GM10266 (cell line): ENCODE measurements at regions not wholly inside any gene's neighbourhood (a gene's known extent, or its start where the extent isn't known, plus 50 kb on each side); places are given as distances from the start of the nearest gene placed in this dataset.
"Not testable (repeated sequence)": the region's sequence is repeated elsewhere in the genome, so short reads cannot be mapped to it uniquely, and the experiment has no call there.

Source experiments
- DNase-seq: peaks from one replicate; pipeline ENCODE4 v3.0.0; 2012; ENCODE audit errors: extremely low spot score
- CTCF ChIP-seq: IDR thresholded peaks from 2 replicates; pipeline ENCODE4 v1.5.1; 2012; ENCODE audit warnings: mild to moderate bottlenecking, low read depth; ENCODE audit not compliant: control insufficient read depth, insufficient read depth; ENCODE audit errors: missing control alignments

- no peak for DNase-seq
- TF ChIP-seq CTCF: no peak
These were observed 177.5 kb upstream of the HSFY2 start for GRCh38 chrY:18951019-18951418.

GRCh38 chrY:18936831-18937230 lies 163.3 kb upstream of the HSFY2 start:
- DNase-seq: no peak
- no peak for TF ChIP-seq CTCF

GRCh38 chrY:18919256-18919655 lies 145.7 kb upstream of the HSFY2 start:
- TF ChIP-seq CTCF: no peak
- DNase-seq: no peak

GRCh38 chrY:18912846-18913245 lies 139.3 kb upstream of the HSFY2 start:
- TF ChIP-seq CTCF: no peak
- DNase-seq: no peak

GRCh38 chrY:18909846-18910245 lies 136.3 kb upstream of the HSFY2 start:
- no peak for DNase-seq
- TF ChIP-seq CTCF: no peak

- not testable (repeated sequence) for DNase-seq
These were observed 132.7 kb upstream of the HSFY2 start for GRCh38 chrY:18906198-18906597.

GRCh38 chrY:18904296-18904695 lies 130.8 kb upstream of the HSFY2 start:
- no peak for DNase-seq
- TF ChIP-seq CTCF: no peak

GRCh38 chrY:18891994-18892393 lies 118.5 kb upstream of the HSFY2 start:
- TF ChIP-seq CTCF: no peak
- DNase-seq: no peak
